GM12891 (cell line): ENCODE measurements at regions not wholly inside any gene's neighbourhood (a gene's known extent, or its start where the extent isn't known, plus 50 kb on each side); places are given as distances from the start of the nearest gene placed in this dataset.
"Not testable (repeated sequence)": the region's sequence is repeated elsewhere in the genome, so short reads cannot be mapped to it uniquely, and the experiment has no call there.

Source experiments
- DNase-seq: peaks from one replicate; pipeline ENCODE4 v3.0.0; 2011; ENCODE audit warnings: low spot score; ENCODE audit not compliant: insufficient read length
- FAIRE-seq: peaks from 2 replicates; lab custom pipeline; 2011; peaks lifted over from hg19 to GRCh38; lab: Jason Lieb, UNC
- PAX5 ChIP-seq: IDR thresholded peaks from 2 replicates; pipeline ENCODE4 v1.6.1; 2011; ENCODE audit warnings: low read length, moderate library complexity, mild to moderate bottlenecking; ENCODE audit not compliant: insufficient read depth, severe bottlenecking
- POLR2A ChIP-seq: IDR thresholded peaks from 2 replicates; pipeline ENCODE4 v1.6.1; 2011; ENCODE audit warnings: low read depth, low read length, control low read depth
- POLR2AphosphoS5 ChIP-seq: IDR thresholded peaks from 2 replicates; pipeline ENCODE4 v1.6.1; 2011; ENCODE audit warnings: low read depth, low read length, control low read depth
- POU2F2 ChIP-seq: IDR thresholded peaks from 2 replicates; pipeline ENCODE4 v1.6.1; 2011; ENCODE audit warnings: low read depth, mild to moderate bottlenecking, control low read depth, low read length, moderate library complexity
- SPI1 ChIP-seq: IDR thresholded peaks from 2 replicates; pipeline ENCODE4 v1.6.1; 2011; ENCODE audit warnings: low read depth, low read length, control low read depth
- TAF1 ChIP-seq: IDR thresholded peaks from 2 replicates; pipeline ENCODE4 v1.6.1; 2011; ENCODE audit warnings: low read depth, low read length, control low read depth

DNA sequence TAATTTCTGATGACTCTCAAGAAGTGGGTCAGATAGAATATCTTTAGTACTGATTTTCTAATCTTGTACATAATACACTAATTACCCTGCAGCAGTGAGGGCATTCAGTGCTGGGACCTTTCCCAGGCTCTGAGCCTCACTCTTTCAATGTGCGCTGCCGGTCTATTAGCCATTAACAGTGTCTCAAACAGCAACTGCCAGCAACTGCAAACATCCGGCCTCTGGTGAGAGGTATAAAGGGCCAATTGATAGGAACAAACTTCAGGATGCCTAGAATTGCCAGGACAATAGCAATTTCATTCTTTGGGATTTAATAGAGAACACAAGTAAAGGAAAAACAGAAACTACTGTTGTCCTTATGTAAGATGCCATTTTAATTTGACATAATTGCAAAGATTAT lies 604.4 kb upstream of the SPRY2 start:
- DNase-seq (no peak), FAIRE-seq (no peak)
- TF ChIP-seq POU2F2 (no peak), POLR2A (no peak), SPI1 (no peak), TAF1 (no peak), POLR2AphosphoS5 (no peak), PAX5 (no peak)

DNA sequence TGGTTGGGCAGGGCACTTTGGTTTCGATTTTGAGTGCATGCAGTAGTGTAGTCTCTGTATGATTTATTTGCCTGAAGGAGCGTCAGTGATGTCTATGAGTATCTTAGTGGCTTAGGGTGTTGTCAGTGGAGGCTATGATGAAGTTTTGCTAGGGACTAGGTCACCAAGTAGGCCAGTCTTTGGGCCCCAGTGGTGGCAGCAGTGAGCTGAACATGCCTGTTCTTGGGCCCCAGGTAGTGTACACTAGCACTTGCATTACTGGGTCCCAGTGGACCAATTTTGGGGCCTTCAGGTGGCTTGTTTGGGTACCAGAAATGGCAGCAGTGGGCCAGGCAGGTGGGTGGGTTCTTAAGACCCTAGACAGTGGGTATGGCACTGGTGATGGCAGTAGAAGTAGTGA lies 598.7 kb upstream of the SPRY2 start:
- no peak for TF ChIP-seq PAX5
- TF ChIP-seq POU2F2 = no peak
- TF ChIP-seq TAF1 = no peak
- TF ChIP-seq POLR2AphosphoS5 = no peak
- no peak for TF ChIP-seq POLR2A
- TF ChIP-seq SPI1 = no peak
- no peak for FAIRE-seq
- no peak for DNase-seq

DNA sequence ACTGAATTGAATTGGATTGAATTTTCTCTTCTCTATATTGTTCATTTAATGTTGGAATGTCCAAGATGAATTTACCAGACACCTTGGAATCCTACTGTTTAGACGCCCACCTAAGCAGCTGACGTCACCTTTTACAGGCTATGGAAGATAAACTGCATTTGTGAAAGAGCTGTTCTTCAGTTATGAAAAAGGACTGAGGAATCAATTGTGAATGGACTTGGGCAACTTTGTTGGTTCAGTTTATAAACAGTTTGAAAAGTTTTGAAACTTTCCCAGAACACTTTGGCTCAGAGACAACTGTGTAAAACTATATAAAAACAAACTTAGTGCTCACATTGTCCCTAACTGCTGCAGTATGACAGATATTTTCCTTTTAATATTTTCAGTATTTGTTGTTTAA lies 590.8 kb upstream of the SPRY2 start:
- DNase-seq = no peak
- FAIRE-seq = no peak

DNA sequence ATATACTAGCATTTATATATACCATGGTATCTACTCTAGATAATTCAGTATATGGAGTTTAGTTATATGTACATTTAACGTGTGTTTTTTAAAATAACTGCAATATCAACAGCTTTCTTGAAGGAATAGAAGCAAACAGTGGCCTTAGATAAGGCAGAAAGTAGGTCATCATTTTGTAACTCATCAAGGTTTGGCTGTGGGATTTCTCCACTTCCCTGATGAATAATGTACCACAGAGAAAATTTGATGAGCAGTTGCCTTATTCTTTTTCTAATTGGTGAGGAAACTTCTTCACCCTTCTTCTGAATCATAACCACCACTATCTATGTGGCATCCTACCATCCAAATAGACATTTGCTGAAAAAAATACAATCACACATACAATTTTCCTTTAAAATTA lies 590.2 kb upstream of the SPRY2 start:
- no peak for TF ChIP-seq POLR2AphosphoS5
- TF ChIP-seq TAF1 = no peak
- no peak for TF ChIP-seq PAX5
- no peak for TF ChIP-seq SPI1
- TF ChIP-seq POU2F2 = no peak
- TF ChIP-seq POLR2A = no peak
- no peak for DNase-seq
- FAIRE-seq = no peak

More for the DNA sequence above, 590.8 kb upstream of the SPRY2 start:
- TF ChIP-seq PAX5 = no peak
- TF ChIP-seq POU2F2 = no peak
- no peak for TF ChIP-seq POLR2AphosphoS5
- no peak for TF ChIP-seq TAF1
- no peak for TF ChIP-seq POLR2A
- no peak for TF ChIP-seq SPI1

DNA sequence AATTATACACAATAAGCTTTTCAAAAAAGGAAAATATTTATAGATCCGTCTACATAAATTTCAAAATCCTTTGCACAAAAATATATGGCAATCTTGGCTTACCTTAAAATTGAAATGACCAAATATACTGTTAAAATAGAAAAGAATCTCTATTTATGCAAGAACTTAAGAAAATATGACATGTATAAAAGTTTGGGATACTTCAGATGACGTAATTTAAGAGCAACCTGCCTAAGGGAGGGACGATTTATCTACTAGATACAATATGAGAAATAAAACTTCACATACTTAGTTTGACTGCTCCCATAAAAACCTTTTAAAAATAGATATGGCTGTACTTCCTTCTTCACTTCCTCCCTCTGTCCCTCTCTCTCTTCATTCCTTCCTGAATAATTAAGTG lies 587.3 kb upstream of the SPRY2 start:
- FAIRE-seq (no peak), DNase-seq (no peak)

DNA sequence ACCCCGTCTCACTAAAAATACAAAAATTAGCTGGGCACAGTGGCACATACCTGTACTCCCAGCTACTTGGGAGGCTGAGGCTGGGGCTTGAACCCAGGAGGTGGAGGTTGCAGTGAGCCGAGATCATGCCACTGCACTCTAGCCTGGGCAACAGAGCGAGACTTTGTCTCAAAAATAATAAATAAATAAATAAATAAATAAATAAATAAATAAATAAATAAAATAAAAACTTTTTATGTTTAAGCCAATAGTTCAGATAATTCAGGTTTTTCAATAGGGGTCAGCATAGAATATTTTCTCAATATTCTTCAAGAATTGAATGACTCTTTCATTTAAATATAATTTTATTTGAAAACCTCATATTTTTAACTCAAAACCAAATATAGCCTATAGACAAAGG lies 585.1 kb upstream of the SPRY2 start:
- DNase-seq, FAIRE-seq: not testable (repeated sequence)

More for the DNA sequence above, 587.3 kb upstream of the SPRY2 start:
- TF ChIP-seq SPI1 = no peak
- no peak for TF ChIP-seq TAF1
- TF ChIP-seq POLR2AphosphoS5 = no peak
- no peak for TF ChIP-seq POU2F2
- TF ChIP-seq PAX5 = no peak
- TF ChIP-seq POLR2A = no peak

DNA sequence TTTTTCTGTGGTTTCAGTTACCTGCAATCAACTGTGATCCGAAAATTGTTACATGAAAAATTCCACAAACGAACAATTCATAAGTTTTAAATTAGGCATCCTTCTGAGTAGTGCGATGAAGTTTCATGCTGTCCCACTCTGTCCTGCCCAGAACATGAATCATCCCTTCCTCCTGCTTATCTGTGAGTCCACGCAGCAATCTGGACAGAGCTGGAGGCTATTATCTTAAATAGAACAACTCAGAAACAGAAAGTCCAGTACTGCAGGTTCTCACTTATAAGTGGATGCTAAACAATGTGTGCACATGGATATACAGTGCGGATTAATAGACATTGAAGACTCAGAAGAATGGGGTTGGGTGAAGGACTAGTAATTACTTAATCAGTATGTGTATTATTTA lies 583.7 kb upstream of the SPRY2 start:
- FAIRE-seq (no peak), DNase-seq (no peak)
- no peak for TF ChIP-seq POLR2A
- TF ChIP-seq PAX5 = no peak
- TF ChIP-seq POU2F2 = no peak

DNA sequence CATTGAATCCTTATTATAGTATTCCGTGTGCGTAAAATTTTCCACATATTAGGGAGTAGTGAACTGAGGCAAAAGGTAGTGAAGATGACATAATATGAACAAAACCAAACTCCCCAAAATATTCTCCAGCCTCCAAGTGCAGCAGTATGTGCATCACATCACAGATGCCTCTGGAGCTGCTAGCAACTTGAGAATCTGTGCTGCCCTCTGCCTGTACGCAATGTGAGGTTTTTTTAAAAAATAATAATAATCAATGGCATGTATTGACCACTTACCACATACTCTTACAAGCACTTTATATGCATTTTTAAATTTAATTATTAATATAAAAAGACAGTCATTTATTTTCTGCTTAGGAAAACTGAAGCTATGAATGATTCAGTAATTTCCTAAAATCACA lies 583.0 kb upstream of the SPRY2 start:
- FAIRE-seq (no peak), DNase-seq (no peak)
- no peak for TF ChIP-seq POLR2AphosphoS5
- TF ChIP-seq POU2F2 = no peak
- TF ChIP-seq PAX5 = no peak
- TF ChIP-seq SPI1 = no peak
- no peak for TF ChIP-seq TAF1
- TF ChIP-seq POLR2A = no peak

DNA sequence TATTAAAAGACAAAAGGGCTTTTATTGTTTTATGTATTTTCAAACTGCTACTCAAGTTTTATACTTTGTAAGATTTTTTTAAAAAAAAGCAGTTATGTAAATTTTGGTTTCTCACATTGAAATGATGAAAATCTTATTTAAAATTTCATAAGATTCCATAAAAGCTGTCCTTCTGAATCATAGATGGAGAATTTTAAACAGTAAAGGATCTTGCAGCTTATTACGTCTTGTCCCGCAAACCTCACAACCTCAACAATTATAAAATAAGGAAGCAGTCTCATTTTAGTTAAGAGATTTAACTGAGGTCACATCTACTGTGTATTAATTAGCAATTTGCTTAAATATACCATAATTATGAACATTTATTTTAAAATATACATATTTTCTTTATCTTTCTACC lies 581.0 kb upstream of the SPRY2 start:
- no peak for TF ChIP-seq POU2F2
- TF ChIP-seq PAX5 = no peak
- no peak for TF ChIP-seq TAF1
- no peak for TF ChIP-seq SPI1
- TF ChIP-seq POLR2A = no peak
- no peak for TF ChIP-seq POLR2AphosphoS5
- DNase-seq = no peak
- FAIRE-seq = no peak

DNA sequence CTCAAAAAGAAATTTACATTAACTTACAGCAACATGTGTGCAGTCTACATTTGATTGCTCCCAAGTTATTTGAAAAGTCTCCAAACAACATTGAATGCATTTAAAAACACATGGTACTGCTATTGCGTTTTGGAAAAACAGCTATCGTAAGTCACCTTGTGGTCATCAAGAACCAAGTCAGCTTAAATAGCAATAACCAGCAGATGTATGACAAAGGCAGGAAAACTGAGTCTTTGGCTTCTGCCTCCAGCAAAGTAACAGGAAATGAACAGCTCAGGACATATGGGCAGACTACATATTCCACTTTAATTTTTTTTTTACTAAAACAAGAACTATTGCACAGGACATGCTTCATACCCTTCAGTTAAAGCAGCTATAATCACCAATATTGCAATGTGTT lies 580.6 kb upstream of the SPRY2 start:
- FAIRE-seq (no peak), DNase-seq (no peak)
- TF ChIP-seq POLR2A (no peak), POLR2AphosphoS5 (no peak), PAX5 (no peak), TAF1 (no peak), SPI1 (no peak), POU2F2 (no peak)
